ENCODE measurements at regions not wholly inside any gene's neighbourhood (a gene's known extent, or its start where the extent isn't known, plus 50 kb on each side); places are given as distances from the start of the nearest gene placed in this dataset.
"Not testable (repeated sequence)": the region's sequence is repeated elsewhere in the genome, so short reads cannot be mapped to it uniquely, and the experiment has no call there.

DNA sequence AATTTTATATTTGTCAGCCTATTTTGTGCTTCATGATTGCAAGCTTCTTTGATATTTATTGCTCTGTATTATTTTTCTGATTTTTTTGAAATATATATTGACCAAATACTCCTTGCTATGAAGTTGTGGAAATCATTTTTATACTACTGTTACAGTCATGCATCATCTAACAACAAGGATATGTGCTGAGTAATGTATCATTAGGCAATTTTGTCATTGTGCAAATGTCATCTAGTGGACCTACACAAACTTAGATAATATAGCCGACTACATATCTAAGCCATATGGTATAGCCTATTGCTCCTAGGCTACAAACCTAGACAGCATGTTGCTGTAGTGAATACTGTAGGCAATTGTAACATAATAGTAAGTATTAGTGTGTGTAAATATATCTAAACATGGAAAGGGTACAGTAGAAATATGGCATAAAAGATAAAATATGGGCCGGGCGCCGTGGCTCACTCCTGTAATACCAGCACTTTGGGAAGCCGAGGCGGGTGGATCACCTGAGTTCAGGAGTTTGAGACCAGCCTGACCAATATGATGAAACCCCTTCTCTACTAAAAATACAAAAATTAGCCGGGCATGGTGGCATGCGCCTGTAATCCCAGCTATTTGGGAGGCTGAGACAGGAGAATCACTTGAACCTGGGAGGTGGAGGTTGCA, 139.5 kb upstream of the DCAF8L1 start:
- not testable (repeated sequence) for TF ChIP-seq RFX5 (IDR thresholded peaks at IDR 0.05; ENCODE audit: low read depth, low read length); STAT3 (IDR thresholded peaks at IDR 0.05; ENCODE audit: low read depth, low read length); SIN3A (IDR thresholded peaks at IDR 0.05; ENCODE audit: low read depth, low read length); KDM1A (IDR thresholded peaks at IDR 0.05; ENCODE audit: borderline replicate concordance); POLR2AphosphoS5 (IDR thresholded peaks at IDR 0.05; ENCODE audit: low read length); HDGF (IDR thresholded peaks at IDR 0.05); EP300 (IDR thresholded peaks at IDR 0.05; ENCODE audit: borderline replicate concordance in 1 of 2, control insufficient read depth in 1 of 2, low read depth in 2 of 2, low read length in 2 of 2); POLR2A (IDR thresholded peaks at IDR 0.05; ENCODE audit: low read depth, low read length); MYC (IDR thresholded peaks at IDR 0.05; ENCODE audit: insufficient read depth, insufficient read length, insufficient replicate concordance, low read length, severe bottlenecking)
- TF ChIP-seq, protein P1, sequence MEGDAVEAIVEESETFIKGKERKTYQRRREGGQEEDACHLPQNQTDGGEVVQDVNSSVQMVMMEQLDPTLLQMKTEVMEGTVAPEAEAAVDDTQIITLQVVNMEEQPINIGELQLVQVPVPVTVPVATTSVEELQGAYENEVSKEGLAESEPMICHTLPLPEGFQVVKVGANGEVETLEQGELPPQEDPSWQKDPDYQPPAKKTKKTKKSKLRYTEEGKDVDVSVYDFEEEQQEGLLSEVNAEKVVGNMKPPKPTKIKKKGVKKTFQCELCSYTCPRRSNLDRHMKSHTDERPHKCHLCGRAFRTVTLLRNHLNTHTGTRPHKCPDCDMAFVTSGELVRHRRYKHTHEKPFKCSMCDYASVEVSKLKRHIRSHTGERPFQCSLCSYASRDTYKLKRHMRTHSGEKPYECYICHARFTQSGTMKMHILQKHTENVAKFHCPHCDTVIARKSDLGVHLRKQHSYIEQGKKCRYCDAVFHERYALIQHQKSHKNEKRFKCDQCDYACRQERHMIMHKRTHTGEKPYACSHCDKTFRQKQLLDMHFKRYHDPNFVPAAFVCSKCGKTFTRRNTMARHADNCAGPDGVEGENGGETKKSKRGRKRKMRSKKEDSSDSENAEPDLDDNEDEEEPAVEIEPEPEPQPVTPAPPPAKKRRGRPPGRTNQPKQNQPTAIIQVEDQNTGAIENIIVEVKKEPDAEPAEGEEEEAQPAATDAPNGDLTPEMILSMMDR (IDR thresholded peaks at IDR 0.05 in 2 of 3, conservative IDR thresholded peaks at IDR 0.05 in 1 of 3; ENCODE audit: control insufficient read depth in 2 of 3, extremely low read depth in 1 of 3, insufficient read depth in 1 of 3, low read depth in 3 of 3, low read length in 3 of 3), result not testable (repeated sequence)
- TF ChIP-seq, protein P2, sequence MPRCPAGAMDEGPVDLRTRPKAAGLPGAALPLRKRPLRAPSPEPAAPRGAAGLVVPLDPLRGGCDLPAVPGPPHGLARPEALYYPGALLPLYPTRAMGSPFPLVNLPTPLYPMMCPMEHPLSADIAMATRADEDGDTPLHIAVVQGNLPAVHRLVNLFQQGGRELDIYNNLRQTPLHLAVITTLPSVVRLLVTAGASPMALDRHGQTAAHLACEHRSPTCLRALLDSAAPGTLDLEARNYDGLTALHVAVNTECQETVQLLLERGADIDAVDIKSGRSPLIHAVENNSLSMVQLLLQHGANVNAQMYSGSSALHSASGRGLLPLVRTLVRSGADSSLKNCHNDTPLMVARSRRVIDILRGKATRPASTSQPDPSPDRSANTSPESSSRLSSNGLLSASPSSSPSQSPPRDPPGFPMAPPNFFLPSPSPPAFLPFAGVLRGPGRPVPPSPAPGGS (IDR thresholded peaks at IDR 0.05; ENCODE audit: borderline replicate concordance, insufficient read depth, low read depth, low read length, poor library complexity, severe bottlenecking), result not testable (repeated sequence)
- TF ChIP-seq, protein P3, sequence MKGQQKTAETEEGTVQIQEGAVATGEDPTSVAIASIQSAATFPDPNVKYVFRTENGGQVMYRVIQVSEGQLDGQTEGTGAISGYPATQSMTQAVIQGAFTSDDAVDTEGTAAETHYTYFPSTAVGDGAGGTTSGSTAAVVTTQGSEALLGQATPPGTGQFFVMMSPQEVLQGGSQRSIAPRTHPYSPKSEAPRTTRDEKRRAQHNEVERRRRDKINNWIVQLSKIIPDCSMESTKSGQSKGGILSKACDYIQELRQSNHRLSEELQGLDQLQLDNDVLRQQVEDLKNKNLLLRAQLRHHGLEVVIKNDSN (IDR thresholded peaks at IDR 0.05; ENCODE audit: borderline replicate concordance, extremely low read length, insufficient read depth, low read depth, low read length), result not testable (repeated sequence)

Measured in GM12878 (cell line).